ENCODE measurements at regions not wholly inside any gene's neighbourhood (a gene's known extent, or its start where the extent isn't known, plus 50 kb on each side); places are given as distances from the start of the nearest gene placed in this dataset.
A peak's percentile ranks its signal among the peaks of the same experiment; 100 is the strongest.
"Not testable (repeated sequence)": the region's sequence is repeated elsewhere in the genome, so short reads cannot be mapped to it uniquely, and the experiment has no call there.

GRCh38 chr14:104230946-104231345 lies 92.6 kb downstream of the KIF26A start:
- Histone ChIP-seq H3K9me3 (ENCODE audit: control insufficient read depth in 2 of 2, low read length in 2 of 2) (peaks cover 2 to 7% of the 10 kb centered on the region in 2 donors), H3K36me3 (ENCODE audit: control insufficient read depth in 2 of 2, insufficient read depth in 2 of 2, low read length in 2 of 2) (no peaks in the 10 kb centered on the region), H3K4me3 (ENCODE audit: low read length in 2 of 2) (no peak overlapping the region), H3K9ac (ENCODE audit: low read depth in 1 of 2, low read length in 2 of 2) (no peak overlapping the region), H3K4me1 (ENCODE audit: control insufficient read depth in 2 of 2, insufficient read depth in 2 of 2, low read length in 2 of 2) (peaks cover 25 to 36% of the 10 kb centered on the region in 2 donors), H3K27me3 (ENCODE audit: control insufficient read depth in 2 of 2, insufficient read depth in 2 of 2, low read length in 2 of 2) (no peaks in the 10 kb centered on the region), H3K27ac (ENCODE audit: low read depth in 2 of 2, low read length in 2 of 2) (no peak overlapping the region)

DNA sequence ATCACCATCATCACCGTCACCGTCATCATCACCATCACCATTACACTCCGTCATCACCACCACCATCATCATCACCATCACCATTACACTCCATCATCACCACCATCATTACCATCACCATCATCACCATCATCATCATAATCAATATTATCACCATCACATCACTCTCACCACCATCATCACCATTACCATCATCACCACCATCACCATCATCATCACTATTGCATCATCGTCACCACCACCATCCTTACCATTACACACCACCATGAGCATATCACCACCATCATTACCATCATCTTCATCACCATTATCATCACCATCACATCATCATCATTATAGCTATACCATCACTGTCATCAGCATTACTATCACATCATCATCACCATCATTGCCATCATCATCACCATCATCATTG lies 93.7 kb downstream of the KIF26A start:
- peaks cover 2 to 7% of the 10 kb centered on the region in 2 donors for H3K9me3 ChIP-seq (ENCODE audit: control insufficient read depth in 2 of 2, low read length in 2 of 2)
- H3K4me3 ChIP-seq (ENCODE audit: low read length in 2 of 2) = no peak overlapping the region
- H3K36me3 ChIP-seq (ENCODE audit: control insufficient read depth in 2 of 2, insufficient read depth in 2 of 2, low read length in 2 of 2) = no peaks in the 10 kb centered on the region
- no peak overlapping the region for H3K27ac ChIP-seq (ENCODE audit: low read depth in 2 of 2, low read length in 2 of 2)
- no peaks in the 10 kb centered on the region for H3K27me3 ChIP-seq (ENCODE audit: control insufficient read depth in 2 of 2, insufficient read depth in 2 of 2, low read length in 2 of 2)
- H3K9ac ChIP-seq (ENCODE audit: low read depth in 1 of 2, low read length in 2 of 2) = no peak overlapping the region
- peaks cover 14 to 25% of the 10 kb centered on the region in 2 donors for H3K4me1 ChIP-seq (ENCODE audit: control insufficient read depth in 2 of 2, insufficient read depth in 2 of 2, low read length in 2 of 2)

DNA sequence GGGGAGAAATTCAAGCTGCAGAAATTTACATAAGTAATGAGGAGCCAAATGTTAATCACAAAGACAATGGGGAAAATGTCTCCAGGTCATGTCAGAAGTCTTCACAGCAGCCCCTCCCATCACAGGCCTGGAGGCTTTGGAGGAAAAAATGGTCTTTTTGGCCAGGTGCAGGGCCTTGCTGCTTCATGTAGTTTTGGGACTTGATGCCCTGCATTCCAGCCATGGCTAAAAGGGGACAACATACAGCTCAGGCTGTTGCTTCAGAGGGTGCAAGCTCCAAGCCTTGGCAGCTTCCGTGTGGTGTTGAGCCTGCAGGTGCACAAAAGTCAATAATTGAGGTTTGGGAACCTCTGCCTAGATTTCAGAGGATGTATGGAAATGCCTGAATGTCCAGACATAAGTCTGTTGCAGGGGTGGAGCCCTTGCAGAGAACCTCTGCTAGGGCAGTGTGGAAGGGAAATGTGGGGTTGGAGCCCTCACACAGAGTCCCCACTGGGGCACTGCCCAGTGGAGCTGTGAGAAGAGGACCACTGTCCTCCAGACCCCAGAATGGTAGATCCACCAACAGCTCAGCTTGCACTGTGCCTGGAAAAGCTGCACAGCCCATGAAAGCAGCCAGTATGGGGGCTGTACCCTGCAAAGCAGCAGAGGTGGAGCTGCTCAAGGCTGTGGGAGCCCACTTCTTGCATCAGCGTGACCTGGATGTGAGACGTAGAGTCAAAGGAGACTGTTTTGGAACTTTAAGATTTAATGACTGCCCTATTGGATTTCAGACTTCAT lies 95.8 kb downstream of the KIF26A start:
- not testable (repeated sequence) for H3K9me3 ChIP-seq (ENCODE audit: control insufficient read depth in 2 of 2, low read length in 2 of 2); H3K4me3 ChIP-seq (ENCODE audit: low read length in 2 of 2); H3K9ac ChIP-seq (ENCODE audit: low read depth in 1 of 2, low read length in 2 of 2); H3K36me3 ChIP-seq (ENCODE audit: control insufficient read depth in 2 of 2, insufficient read depth in 2 of 2, low read length in 2 of 2); H3K27me3 ChIP-seq (ENCODE audit: control insufficient read depth in 2 of 2, insufficient read depth in 2 of 2, low read length in 2 of 2); H3K27ac ChIP-seq (ENCODE audit: low read depth in 2 of 2, low read length in 2 of 2)
- H3K4me1 ChIP-seq (ENCODE audit: control insufficient read depth in 2 of 2, insufficient read depth in 2 of 2, low read length in 2 of 2) = peaks cover 9 to 10% of the 10 kb centered on the region in 2 donors

- Histone ChIP-seq H3K9me3 (ENCODE audit: control insufficient read depth in 2 of 2, low read length in 2 of 2) (peaks cover 2% of the 10 kb centered on the region in 2 donors), H3K36me3 (ENCODE audit: control insufficient read depth in 2 of 2, insufficient read depth in 2 of 2, low read length in 2 of 2) (no peaks in the 10 kb centered on the region), H3K27me3 (ENCODE audit: control insufficient read depth in 2 of 2, insufficient read depth in 2 of 2, low read length in 2 of 2) (no peaks in the 10 kb centered on the region), H3K4me3 (ENCODE audit: low read length in 2 of 2) (no peak overlapping the region), H3K27ac (ENCODE audit: low read depth in 2 of 2, low read length in 2 of 2) (no peak overlapping the region), H3K9ac (ENCODE audit: low read depth in 1 of 2, low read length in 2 of 2) (no peak overlapping the region), H3K4me1 (ENCODE audit: control insufficient read depth in 2 of 2, insufficient read depth in 2 of 2, low read length in 2 of 2) (peaks cover 9 to 10% of the 10 kb centered on the region in 2 donors)
Measured at GRCh38 chr14:104235686-104236085, 97.3 kb downstream of the KIF26A start.

DNA sequence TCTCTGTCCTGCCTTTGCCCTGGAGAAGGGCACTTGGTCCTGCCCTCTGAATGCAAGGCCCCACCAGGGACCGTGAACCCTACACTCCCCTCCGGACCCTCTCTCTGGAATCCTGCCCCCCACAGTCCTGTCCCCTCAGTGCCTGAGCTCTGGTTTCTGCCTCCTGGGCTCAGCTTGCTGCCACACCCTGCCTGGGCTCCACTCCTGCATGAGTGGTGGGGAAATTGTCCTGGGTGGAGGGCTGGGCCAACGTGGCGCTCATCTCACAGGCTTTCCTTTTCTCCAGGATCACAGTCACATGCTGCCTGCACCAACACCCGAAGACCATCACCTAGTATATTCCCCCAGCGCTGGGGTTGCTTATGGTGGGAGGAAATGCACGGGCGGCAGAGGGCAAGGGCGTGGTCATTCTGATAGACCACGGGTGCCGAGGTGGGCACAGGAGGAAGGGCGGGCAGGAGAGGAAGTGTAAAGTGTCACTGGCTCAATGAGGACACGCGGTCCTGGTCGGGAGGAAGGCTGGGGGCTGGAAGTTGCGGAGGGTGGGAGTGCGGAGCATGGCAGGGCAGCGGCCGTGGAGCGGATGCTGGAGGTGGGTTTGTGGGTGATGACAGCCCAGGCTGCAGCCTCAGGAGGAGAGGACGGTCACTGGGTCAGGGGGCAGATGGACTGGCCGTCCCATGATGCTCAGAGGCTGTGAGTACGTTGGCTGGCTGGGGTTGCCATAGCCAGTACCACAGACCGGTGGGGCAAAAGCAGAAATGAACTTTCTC lies 99.5 kb downstream of the KIF26A start:
- Histone ChIP-seq H3K36me3 (ENCODE audit: control insufficient read depth in 2 of 2, insufficient read depth in 2 of 2, low read length in 2 of 2) (no peaks in the 10 kb centered on the region), H3K4me3 (ENCODE audit: low read length in 2 of 2) (no peak overlapping the region), H3K27me3 (ENCODE audit: control insufficient read depth in 2 of 2, insufficient read depth in 2 of 2, low read length in 2 of 2) (no peaks in the 10 kb centered on the region), H3K4me1 (ENCODE audit: control insufficient read depth in 2 of 2, insufficient read depth in 2 of 2, low read length in 2 of 2) (peaks cover 9 to 12% of the 10 kb centered on the region in 2 donors), H3K27ac (ENCODE audit: low read depth in 2 of 2, low read length in 2 of 2) (no peak overlapping the region), H3K9ac (ENCODE audit: low read depth in 1 of 2, low read length in 2 of 2) (no peak overlapping the region), H3K9me3 (ENCODE audit: control insufficient read depth in 2 of 2, low read length in 2 of 2) (peaks cover 2% of the 10 kb centered on the region in 2 donors)

DNA sequence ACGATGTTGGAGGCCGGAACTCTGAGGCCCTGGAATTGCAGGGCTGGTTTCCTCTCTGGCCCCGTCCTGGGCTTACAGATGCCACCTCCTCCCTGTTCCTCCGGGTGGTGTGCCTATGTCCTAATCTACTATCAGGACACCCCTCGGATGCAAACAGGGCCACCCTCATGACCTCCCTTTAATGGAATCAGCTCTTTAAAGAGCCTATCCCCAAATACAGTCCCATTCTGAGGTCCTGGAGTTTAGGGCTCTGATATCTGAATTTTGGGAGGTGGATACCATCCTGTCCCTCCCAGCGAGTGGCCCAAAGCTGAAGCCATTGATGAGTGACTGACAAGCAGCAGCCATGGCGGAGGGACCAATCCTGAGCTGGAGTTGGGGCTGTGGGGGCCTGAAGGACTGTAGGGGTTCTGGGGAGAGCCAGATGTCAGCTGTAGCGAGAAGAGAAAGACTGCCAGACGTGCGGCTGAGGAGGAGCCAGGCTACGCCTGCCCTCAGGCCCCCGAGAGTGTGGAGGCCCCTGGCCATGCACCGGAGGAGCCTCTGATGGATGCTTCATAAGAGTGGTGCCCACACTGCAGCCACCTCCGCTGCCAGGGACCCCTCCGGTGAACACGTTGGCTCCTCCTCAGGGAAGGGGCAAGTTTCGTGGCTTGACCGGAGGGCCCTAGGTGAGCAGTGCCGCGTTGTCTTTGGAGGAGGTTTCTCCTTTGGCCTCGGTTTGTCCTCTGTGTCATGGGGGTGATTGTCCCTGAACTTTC lies 100.2 kb downstream of the KIF26A start:
- H3K4me3 ChIP-seq (ENCODE audit: low read length in 2 of 2) = no peak overlapping the region
- no peak overlapping the region for H3K9ac ChIP-seq (ENCODE audit: low read depth in 1 of 2, low read length in 2 of 2)
- no peaks in the 10 kb centered on the region for H3K36me3 ChIP-seq (ENCODE audit: control insufficient read depth in 2 of 2, insufficient read depth in 2 of 2, low read length in 2 of 2)
- peaks cover 2 to 5% of the 10 kb centered on the region in 2 donors for H3K9me3 ChIP-seq (ENCODE audit: control insufficient read depth in 2 of 2, low read length in 2 of 2)
- no peak overlapping the region for H3K27ac ChIP-seq (ENCODE audit: low read depth in 2 of 2, low read length in 2 of 2)
- H3K4me1 ChIP-seq (ENCODE audit: control insufficient read depth in 2 of 2, insufficient read depth in 2 of 2, low read length in 2 of 2) = peaks cover 9 to 12% of the 10 kb centered on the region in 2 donors
- H3K27me3 ChIP-seq (ENCODE audit: control insufficient read depth in 2 of 2, insufficient read depth in 2 of 2, low read length in 2 of 2) = no peaks in the 10 kb centered on the region

DNA sequence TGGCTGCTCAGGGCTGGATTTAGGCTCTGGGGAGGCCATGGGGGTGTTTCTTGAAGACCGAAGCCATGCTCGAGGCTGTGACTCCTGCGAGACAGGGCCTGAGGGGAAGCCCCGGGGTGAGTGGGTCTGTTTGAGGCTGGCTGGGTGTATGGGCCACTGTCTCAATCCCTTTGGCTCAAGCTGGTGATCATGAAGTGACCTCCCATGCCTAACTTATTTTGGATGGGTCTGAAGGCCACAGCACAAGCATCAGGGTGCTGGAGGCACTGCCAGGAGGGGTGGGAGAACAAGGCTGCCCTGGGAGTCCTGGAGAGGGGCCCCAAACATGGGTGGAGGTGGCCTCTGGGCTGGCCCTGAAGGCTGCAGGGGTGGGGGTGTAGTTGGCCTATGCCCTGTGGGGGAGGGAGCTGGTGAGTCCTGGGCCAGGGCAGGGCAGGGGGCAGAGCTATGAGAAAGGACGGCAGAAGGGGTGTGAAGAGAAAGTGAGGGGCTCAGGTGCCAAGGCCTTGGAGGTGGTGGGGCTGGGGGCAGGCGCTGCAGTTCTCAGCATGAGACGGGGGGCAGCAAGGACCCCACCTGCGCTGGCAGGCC lies 100.9 kb downstream of the KIF26A start:
- no peak overlapping the region for H3K4me3 ChIP-seq (ENCODE audit: low read length in 2 of 2)
- peak overlapping the region in 1 of 2 donors; percentile 47 for H3K9ac ChIP-seq (ENCODE audit: low read depth in 1 of 2, low read length in 2 of 2)
- no peaks in the 10 kb centered on the region for H3K36me3 ChIP-seq (ENCODE audit: control insufficient read depth in 2 of 2, insufficient read depth in 2 of 2, low read length in 2 of 2)
- peak overlapping the region; percentile 62 to 74 for H3K27ac ChIP-seq (ENCODE audit: low read depth in 2 of 2, low read length in 2 of 2)
- peaks cover 2% of the 10 kb centered on the region in 2 donors for H3K9me3 ChIP-seq (ENCODE audit: control insufficient read depth in 2 of 2, low read length in 2 of 2)
- peaks cover 9 to 12% of the 10 kb centered on the region in 2 donors for H3K4me1 ChIP-seq (ENCODE audit: control insufficient read depth in 2 of 2, insufficient read depth in 2 of 2, low read length in 2 of 2)
- H3K27me3 ChIP-seq (ENCODE audit: control insufficient read depth in 2 of 2, insufficient read depth in 2 of 2, low read length in 2 of 2) = no peaks in the 10 kb centered on the region

GRCh38 chr14:104239861-104240301 lies 101.5 kb downstream of the KIF26A start:
- Histone ChIP-seq H3K27me3 (ENCODE audit: control insufficient read depth in 2 of 2, insufficient read depth in 2 of 2, low read length in 2 of 2) (no peaks in the 10 kb centered on the region), H3K27ac (ENCODE audit: low read depth in 2 of 2, low read length in 2 of 2) (peak overlapping the region; percentile 62 to 74), H3K9ac (ENCODE audit: low read depth in 1 of 2, low read length in 2 of 2) (peak overlapping the region in 1 of 2 donors; percentile 47), H3K36me3 (ENCODE audit: control insufficient read depth in 2 of 2, insufficient read depth in 2 of 2, low read length in 2 of 2) (no peaks in the 10 kb centered on the region), H3K9me3 (ENCODE audit: control insufficient read depth in 2 of 2, low read length in 2 of 2) (peaks cover 0 to 2% of the 10 kb centered on the region in 2 donors), H3K4me1 (ENCODE audit: control insufficient read depth in 2 of 2, insufficient read depth in 2 of 2, low read length in 2 of 2) (peaks cover 9 to 12% of the 10 kb centered on the region in 2 donors), H3K4me3 (ENCODE audit: low read length in 2 of 2) (no peak overlapping the region)

- H3K27me3 ChIP-seq (ENCODE audit: control insufficient read depth in 2 of 2, insufficient read depth in 2 of 2, low read length in 2 of 2) = no peaks in the 10 kb centered on the region
- no peak overlapping the region for H3K9ac ChIP-seq (ENCODE audit: low read depth in 1 of 2, low read length in 2 of 2)
- H3K36me3 ChIP-seq (ENCODE audit: control insufficient read depth in 2 of 2, insufficient read depth in 2 of 2, low read length in 2 of 2) = no peaks in the 10 kb centered on the region
- no peak overlapping the region for H3K4me3 ChIP-seq (ENCODE audit: low read length in 2 of 2)
- peaks cover under 1 to 5% of the 10 kb centered on the region in 2 donors for H3K9me3 ChIP-seq (ENCODE audit: control insufficient read depth in 2 of 2, low read length in 2 of 2)
- H3K4me1 ChIP-seq (ENCODE audit: control insufficient read depth in 2 of 2, insufficient read depth in 2 of 2, low read length in 2 of 2) = peaks cover 9 to 12% of the 10 kb centered on the region in 2 donors
- peak overlapping the region; percentile 62 to 74 for H3K27ac ChIP-seq (ENCODE audit: low read depth in 2 of 2, low read length in 2 of 2)
Measured at GRCh38 chr14:104240434-104241157, 102.2 kb downstream of the KIF26A start.
